H9 (cell line): ENCODE measurements at regions not wholly inside any gene's neighbourhood (a gene's known extent, or its start where the extent isn't known, plus 50 kb on each side); places are given as distances from the start of the nearest gene placed in this dataset.

Source experiments
- DNase-seq: peaks from one replicate; pipeline ENCODE4 v3.0.0-alpha.2; 2017
- H2AFZ ChIP-seq: one replicate; pipeline ENCODE4 v1.6.1; 2013; ENCODE audit warnings: mild to moderate bottlenecking, low read length, control low read depth, moderate library complexity
- H2AK5ac ChIP-seq: 2 replicates; pipeline ENCODE4 v1.6.1; 2013; ENCODE audit warnings: low read length, control low read depth, mixed read lengths; ENCODE audit not compliant: insufficient read length
- H2BK120ac ChIP-seq: one replicate; pipeline ENCODE4 v1.6.1; 2013; ENCODE audit warnings: low read depth, mild to moderate bottlenecking, low read length, control low read depth, inconsistent platforms; ENCODE audit not compliant: poor library complexity, severe bottlenecking
- H2BK12ac ChIP-seq: 2 replicates; pipeline ENCODE4 v1.6.1; 2013; ENCODE audit warnings: low read length, control low read depth, mixed read lengths, low read depth; ENCODE audit not compliant: insufficient read length
- H2BK15ac ChIP-seq: 2 replicates; pipeline ENCODE4 v1.6.1; 2013; ENCODE audit warnings: low read depth, low read length, control low read depth
- H2BK20ac ChIP-seq: one replicate; pipeline ENCODE4 v1.6.1; 2013; ENCODE audit warnings: low read depth, mild to moderate bottlenecking, low read length, control low read depth, inconsistent platforms; ENCODE audit not compliant: poor library complexity, severe bottlenecking
- H2BK5ac ChIP-seq: 2 replicates; pipeline ENCODE4 v1.6.1; 2013; ENCODE audit warnings: low read length, control low read depth, mixed read lengths; ENCODE audit not compliant: insufficient read length
- H3K14ac ChIP-seq: 2 replicates; pipeline ENCODE4 v1.6.1; 2013; ENCODE audit warnings: low read length, control low read depth; ENCODE audit not compliant: insufficient read depth
- H3K18ac ChIP-seq: 2 replicates; pipeline ENCODE4 v1.6.1; 2013; ENCODE audit warnings: low read depth, mild to moderate bottlenecking, mixed read lengths, low read length, control low read depth; ENCODE audit not compliant: insufficient read length
- H3K23ac ChIP-seq: 2 replicates; pipeline ENCODE4 v1.6.1; 2013; ENCODE audit warnings: low read length, control low read depth, mixed read lengths, low read depth; ENCODE audit not compliant: insufficient read length
- H3K23me2 ChIP-seq: 2 replicates; pipeline ENCODE4 v1.6.1; 2013; ENCODE audit warnings: low read depth, mild to moderate bottlenecking, mixed read lengths, low read length, control low read depth; ENCODE audit not compliant: insufficient read length, poor library complexity, severe bottlenecking
- H3K27ac ChIP-seq: 2 replicates; pipeline ENCODE4 v1.5.1; 2013; ENCODE audit warnings: low read length, control low read depth, mixed read lengths, low read depth; ENCODE audit not compliant: insufficient read length
- H3K27me3 ChIP-seq: 2 replicates; pipeline ENCODE4 v1.6.1; 2013; ENCODE audit warnings: low read length, control low read depth, inconsistent platforms; ENCODE audit not compliant: insufficient read depth
- H3K4ac ChIP-seq: 2 replicates; pipeline ENCODE4 v1.6.1; 2013; ENCODE audit warnings: low read depth, mild to moderate bottlenecking, control low read depth, inconsistent platforms, low read length, moderate library complexity
- H3K4me1 ChIP-seq: 2 replicates; pipeline ENCODE4 v1.6.1; 2013; ENCODE audit warnings: low read length, control low read depth, inconsistent platforms; ENCODE audit not compliant: insufficient read depth
- H3K4me2 ChIP-seq: 2 replicates; pipeline ENCODE4 v1.6.1; 2013; ENCODE audit warnings: low read length, control low read depth, mixed read lengths; ENCODE audit not compliant: insufficient read length, insufficient read depth
- H3K56ac ChIP-seq: 2 replicates; pipeline ENCODE4 v1.6.1; 2013; ENCODE audit warnings: low read depth, mild to moderate bottlenecking, mixed read lengths, low read length, control low read depth; ENCODE audit not compliant: insufficient read length
- H3K79me1 ChIP-seq: 2 replicates; pipeline ENCODE4 v1.6.1; 2013; ENCODE audit warnings: low read depth, mild to moderate bottlenecking, moderate library complexity, low read length, control low read depth, inconsistent platforms; ENCODE audit not compliant: insufficient read depth, poor library complexity, severe bottlenecking
- H3K79me2 ChIP-seq: 2 replicates; pipeline ENCODE4 v1.6.1; 2013; ENCODE audit warnings: low read length, control low read depth, inconsistent platforms; ENCODE audit not compliant: insufficient read depth
- H3K9ac ChIP-seq: 2 replicates; pipeline ENCODE4 v1.6.1; 2013; ENCODE audit warnings: low read length, control low read depth, mixed read lengths; ENCODE audit not compliant: insufficient read length; ENCODE audit errors: extremely low read depth
- H3K9me3 ChIP-seq: one replicate; pipeline ENCODE4 v1.6.1; 2013; ENCODE audit warnings: low read depth, low read length, inconsistent platforms; ENCODE audit not compliant: control insufficient read depth
- H3T11ph ChIP-seq: one replicate; pipeline ENCODE4 v1.6.1; 2013; ENCODE audit warnings: mild to moderate bottlenecking, low read length, control low read depth, inconsistent platforms
- H4K20me1 ChIP-seq: one replicate; pipeline ENCODE4 v1.6.1; 2013; ENCODE audit not compliant: control insufficient read depth, insufficient read length, insufficient read depth
- H4K5ac ChIP-seq: 2 replicates; pipeline ENCODE4 v1.6.1; 2013; ENCODE audit warnings: low read depth, mild to moderate bottlenecking, mixed read lengths, low read length, control low read depth; ENCODE audit not compliant: insufficient read length
- H4K8ac ChIP-seq: replicated peaks from 2 replicates; pipeline ENCODE4 v1.6.1; 2013; ENCODE audit warnings: low read length, control low read depth, mixed read lengths, low read depth; ENCODE audit not compliant: insufficient read length
- H4K91ac ChIP-seq: 2 replicates; pipeline ENCODE4 v1.6.1; 2013; ENCODE audit warnings: low read depth, mild to moderate bottlenecking, moderate library complexity, mixed read lengths, low read length, control low read depth; ENCODE audit not compliant: insufficient read length
- H3K27ac Mint-ChIP-seq, 3 experiments: 2 replicates in 2 of 3; 3 replicates in 1 of 3; pipeline ENCODE4 v1.8.0; 2020 to 2021; ENCODE audit warnings: mixed read lengths in 3 of 3, mild to moderate bottlenecking in 1 of 3, moderate library complexity in 1 of 3
- H3K27me3 Mint-ChIP-seq: 2 replicates; pipeline ENCODE4 v1.8.0; 2021; ENCODE audit warnings: low read depth, mild to moderate bottlenecking, moderate library complexity, mixed read lengths
- H3K36me3 Mint-ChIP-seq, 3 experiments: 2 replicates in 2 of 3; 3 replicates in 1 of 3; pipeline ENCODE4 v1.8.0; 2020 to 2021; ENCODE audit warnings: low read depth in 3 of 3, mixed read lengths in 3 of 3; ENCODE audit not compliant: insufficient read depth in 1 of 3
- H3K4me1 Mint-ChIP-seq, 2 experiments: 2 replicates each; pipeline ENCODE4 v1.8.0; 2020; ENCODE audit warnings: mixed read lengths in 2 of 2
- H3K4me3 Mint-ChIP-seq, 2 experiments: 2 replicates in 1 of 2; 3 replicates in 1 of 2; pipeline ENCODE4 v1.8.0; 2020 to 2021; ENCODE audit warnings: mild to moderate bottlenecking in 2 of 2, mixed read lengths in 2 of 2, moderate library complexity in 1 of 2
- H3K9me3 Mint-ChIP-seq, 2 experiments: 2 replicates in 1 of 2; 3 replicates in 1 of 2; pipeline ENCODE4 v1.8.0; 2020; ENCODE audit warnings: mild to moderate bottlenecking in 2 of 2, mixed read lengths in 2 of 2, moderate library complexity in 1 of 2
- CTCF ChIP-seq: fragments of 200-600 bp; sonication (generic); conservative IDR thresholded peaks from 3 replicates; pipeline ENCODE4 v1.8.0; 2021; ENCODE audit warnings: antibody characterized with exemption, mild to moderate bottlenecking
- WGBS: extraction: QIAGEN DNeasy Blood & Tissue Kit; methylation state at CpG from one replicate; pipeline ENCODE4 v1.1.7; 2013; ENCODE audit warnings: missing lambda C conversion rate, low lambda C conversion rate, mixed read lengths; ENCODE audit not compliant: insufficient read length; ENCODE audit errors: extremely low coverage; 5-methylcytosine and 5-hydroxymethylcytosine counted together

GRCh38 chr1:244967159-244967558 lies 102.8 kb upstream of the HNRNPU start:
- no peaks in the 10 kb centered on the region for H3K79me1 ChIP-seq
- H3K18ac ChIP-seq = no peak overlapping the region
- no peak overlapping the region for H2BK20ac ChIP-seq
- no peak overlapping the region for H3K4me2 ChIP-seq
- no peaks in the 10 kb centered on the region for H3K27me3 ChIP-seq
- no peak overlapping the region for H3K27ac ChIP-seq
- no peak overlapping the region for H3K27ac Mint-ChIP-seq
- H3K4me1 Mint-ChIP-seq = peaks cover 30 to 33% of the 10 kb centered on the region in 2 experiments
- H3T11ph ChIP-seq = no peak overlapping the region
- no peak overlapping the region for H2BK15ac ChIP-seq
- no peaks in the 10 kb centered on the region; a peak in 1 of 7 replicates for H3K36me3 Mint-ChIP-seq
- no peak for TF ChIP-seq CTCF
- no peak overlapping the region for H3K56ac ChIP-seq
- no peak overlapping the region for H2AFZ ChIP-seq
- H3K9me3 Mint-ChIP-seq = no peaks in the 10 kb centered on the region; a peak in 1 of 5 replicates
- no peak overlapping the region for H2BK5ac ChIP-seq
- H2AK5ac ChIP-seq = no peak overlapping the region
- no peak overlapping the region for H3K9ac ChIP-seq
- H3K79me2 ChIP-seq = no peaks in the 10 kb centered on the region
- peaks cover 14% of the 10 kb centered on the region for H3K23me2 ChIP-seq
- H3K4ac ChIP-seq = no peak overlapping the region
- no peak overlapping the region for H2BK12ac ChIP-seq
- no peaks in the 10 kb centered on the region for H4K20me1 ChIP-seq
- H4K5ac ChIP-seq = no peak overlapping the region
- no peak overlapping the region for H3K14ac ChIP-seq
- H3K27me3 Mint-ChIP-seq = no peaks in the 10 kb centered on the region
- H3K4me1 ChIP-seq = no peaks in the 10 kb centered on the region
- H3K9me3 ChIP-seq = no peaks in the 10 kb centered on the region
- no peak overlapping the region for H3K23ac ChIP-seq
- H3K4me3 Mint-ChIP-seq = no peak overlapping the region
- DNase-seq = no peak
- no peak overlapping the region for H4K8ac ChIP-seq
- H4K91ac ChIP-seq = no peak overlapping the region
- H2BK120ac ChIP-seq = no peak overlapping the region
- no CpG with 5 or more reads among the region's 2 CpGs for WGBS
